H9 (cell line): ENCODE measurements at regions not wholly inside any gene's neighbourhood (a gene's known extent, or its start where the extent isn't known, plus 50 kb on each side); places are given as distances from the start of the nearest gene placed in this dataset.

Source experiments
- DNase-seq: peaks from one replicate; pipeline ENCODE4 v3.0.0-alpha.2; 2017
- H2AFZ ChIP-seq: one replicate; pipeline ENCODE4 v1.6.1; 2013; ENCODE audit warnings: mild to moderate bottlenecking, low read length, control low read depth, moderate library complexity
- H2AK5ac ChIP-seq: 2 replicates; pipeline ENCODE4 v1.6.1; 2013; ENCODE audit warnings: low read length, control low read depth, mixed read lengths; ENCODE audit not compliant: insufficient read length
- H2BK120ac ChIP-seq: one replicate; pipeline ENCODE4 v1.6.1; 2013; ENCODE audit warnings: low read depth, mild to moderate bottlenecking, low read length, control low read depth, inconsistent platforms; ENCODE audit not compliant: poor library complexity, severe bottlenecking
- H2BK12ac ChIP-seq: 2 replicates; pipeline ENCODE4 v1.6.1; 2013; ENCODE audit warnings: low read length, control low read depth, mixed read lengths, low read depth; ENCODE audit not compliant: insufficient read length
- H2BK15ac ChIP-seq: 2 replicates; pipeline ENCODE4 v1.6.1; 2013; ENCODE audit warnings: low read depth, low read length, control low read depth
- H2BK20ac ChIP-seq: one replicate; pipeline ENCODE4 v1.6.1; 2013; ENCODE audit warnings: low read depth, mild to moderate bottlenecking, low read length, control low read depth, inconsistent platforms; ENCODE audit not compliant: poor library complexity, severe bottlenecking
- H2BK5ac ChIP-seq: 2 replicates; pipeline ENCODE4 v1.6.1; 2013; ENCODE audit warnings: low read length, control low read depth, mixed read lengths; ENCODE audit not compliant: insufficient read length
- H3K14ac ChIP-seq: 2 replicates; pipeline ENCODE4 v1.6.1; 2013; ENCODE audit warnings: low read length, control low read depth; ENCODE audit not compliant: insufficient read depth
- H3K18ac ChIP-seq: 2 replicates; pipeline ENCODE4 v1.6.1; 2013; ENCODE audit warnings: low read depth, mild to moderate bottlenecking, mixed read lengths, low read length, control low read depth; ENCODE audit not compliant: insufficient read length
- H3K23ac ChIP-seq: 2 replicates; pipeline ENCODE4 v1.6.1; 2013; ENCODE audit warnings: low read length, control low read depth, mixed read lengths, low read depth; ENCODE audit not compliant: insufficient read length
- H3K23me2 ChIP-seq: 2 replicates; pipeline ENCODE4 v1.6.1; 2013; ENCODE audit warnings: low read depth, mild to moderate bottlenecking, mixed read lengths, low read length, control low read depth; ENCODE audit not compliant: insufficient read length, poor library complexity, severe bottlenecking
- H3K27ac ChIP-seq: 2 replicates; pipeline ENCODE4 v1.5.1; 2013; ENCODE audit warnings: low read length, control low read depth, mixed read lengths, low read depth; ENCODE audit not compliant: insufficient read length
- H3K27me3 ChIP-seq: 2 replicates; pipeline ENCODE4 v1.6.1; 2013; ENCODE audit warnings: low read length, control low read depth, inconsistent platforms; ENCODE audit not compliant: insufficient read depth
- H3K4ac ChIP-seq: 2 replicates; pipeline ENCODE4 v1.6.1; 2013; ENCODE audit warnings: low read depth, mild to moderate bottlenecking, control low read depth, inconsistent platforms, low read length, moderate library complexity
- H3K4me1 ChIP-seq: 2 replicates; pipeline ENCODE4 v1.6.1; 2013; ENCODE audit warnings: low read length, control low read depth, inconsistent platforms; ENCODE audit not compliant: insufficient read depth
- H3K4me2 ChIP-seq: 2 replicates; pipeline ENCODE4 v1.6.1; 2013; ENCODE audit warnings: low read length, control low read depth, mixed read lengths; ENCODE audit not compliant: insufficient read length, insufficient read depth
- H3K56ac ChIP-seq: 2 replicates; pipeline ENCODE4 v1.6.1; 2013; ENCODE audit warnings: low read depth, mild to moderate bottlenecking, mixed read lengths, low read length, control low read depth; ENCODE audit not compliant: insufficient read length
- H3K79me1 ChIP-seq: 2 replicates; pipeline ENCODE4 v1.6.1; 2013; ENCODE audit warnings: low read depth, mild to moderate bottlenecking, moderate library complexity, low read length, control low read depth, inconsistent platforms; ENCODE audit not compliant: insufficient read depth, poor library complexity, severe bottlenecking
- H3K79me2 ChIP-seq: 2 replicates; pipeline ENCODE4 v1.6.1; 2013; ENCODE audit warnings: low read length, control low read depth, inconsistent platforms; ENCODE audit not compliant: insufficient read depth
- H3K9ac ChIP-seq: 2 replicates; pipeline ENCODE4 v1.6.1; 2013; ENCODE audit warnings: low read length, control low read depth, mixed read lengths; ENCODE audit not compliant: insufficient read length; ENCODE audit errors: extremely low read depth
- H3K9me3 ChIP-seq: one replicate; pipeline ENCODE4 v1.6.1; 2013; ENCODE audit warnings: low read depth, low read length, inconsistent platforms; ENCODE audit not compliant: control insufficient read depth
- H3T11ph ChIP-seq: one replicate; pipeline ENCODE4 v1.6.1; 2013; ENCODE audit warnings: mild to moderate bottlenecking, low read length, control low read depth, inconsistent platforms
- H4K20me1 ChIP-seq: one replicate; pipeline ENCODE4 v1.6.1; 2013; ENCODE audit not compliant: control insufficient read depth, insufficient read length, insufficient read depth
- H4K5ac ChIP-seq: 2 replicates; pipeline ENCODE4 v1.6.1; 2013; ENCODE audit warnings: low read depth, mild to moderate bottlenecking, mixed read lengths, low read length, control low read depth; ENCODE audit not compliant: insufficient read length
- H4K8ac ChIP-seq: replicated peaks from 2 replicates; pipeline ENCODE4 v1.6.1; 2013; ENCODE audit warnings: low read length, control low read depth, mixed read lengths, low read depth; ENCODE audit not compliant: insufficient read length
- H4K91ac ChIP-seq: 2 replicates; pipeline ENCODE4 v1.6.1; 2013; ENCODE audit warnings: low read depth, mild to moderate bottlenecking, moderate library complexity, mixed read lengths, low read length, control low read depth; ENCODE audit not compliant: insufficient read length
- H3K27ac Mint-ChIP-seq, 3 experiments: 2 replicates in 2 of 3; 3 replicates in 1 of 3; pipeline ENCODE4 v1.8.0; 2020 to 2021; ENCODE audit warnings: mixed read lengths in 3 of 3, mild to moderate bottlenecking in 1 of 3, moderate library complexity in 1 of 3
- H3K27me3 Mint-ChIP-seq: 2 replicates; pipeline ENCODE4 v1.8.0; 2021; ENCODE audit warnings: low read depth, mild to moderate bottlenecking, moderate library complexity, mixed read lengths
- H3K36me3 Mint-ChIP-seq, 3 experiments: 2 replicates in 2 of 3; 3 replicates in 1 of 3; pipeline ENCODE4 v1.8.0; 2020 to 2021; ENCODE audit warnings: low read depth in 3 of 3, mixed read lengths in 3 of 3; ENCODE audit not compliant: insufficient read depth in 1 of 3
- H3K4me1 Mint-ChIP-seq, 2 experiments: 2 replicates each; pipeline ENCODE4 v1.8.0; 2020; ENCODE audit warnings: mixed read lengths in 2 of 2
- H3K4me3 Mint-ChIP-seq, 2 experiments: 2 replicates in 1 of 2; 3 replicates in 1 of 2; pipeline ENCODE4 v1.8.0; 2020 to 2021; ENCODE audit warnings: mild to moderate bottlenecking in 2 of 2, mixed read lengths in 2 of 2, moderate library complexity in 1 of 2
- H3K9me3 Mint-ChIP-seq, 2 experiments: 2 replicates in 1 of 2; 3 replicates in 1 of 2; pipeline ENCODE4 v1.8.0; 2020; ENCODE audit warnings: mild to moderate bottlenecking in 2 of 2, mixed read lengths in 2 of 2, moderate library complexity in 1 of 2
- CTCF ChIP-seq: fragments of 200-600 bp; sonication (generic); conservative IDR thresholded peaks from 3 replicates; pipeline ENCODE4 v1.8.0; 2021; ENCODE audit warnings: antibody characterized with exemption, mild to moderate bottlenecking
- WGBS: extraction: QIAGEN DNeasy Blood & Tissue Kit; methylation state at CpG from one replicate; pipeline ENCODE4 v1.1.7; 2013; ENCODE audit warnings: missing lambda C conversion rate, low lambda C conversion rate, mixed read lengths; ENCODE audit not compliant: insufficient read length; ENCODE audit errors: extremely low coverage; 5-methylcytosine and 5-hydroxymethylcytosine counted together

GRCh38 chr17:26962255-26963162 is 331.4 kb upstream of the WSB1 start:
- Histone ChIP-seq H2AK5ac (no peak overlapping the region), H3K9me3 (peaks cover 17% of the 10 kb centered on the region), H2BK5ac (no peak overlapping the region), H2BK120ac (no peak overlapping the region), H3K4me2 (no peak overlapping the region), H3K14ac (no peak overlapping the region), H3K18ac (no peak overlapping the region), H4K5ac (no peak overlapping the region), H3K27me3 (no peaks in the 10 kb centered on the region), H2BK12ac (no peak overlapping the region), H3K79me2 (no peaks in the 10 kb centered on the region), H2AFZ (no peak overlapping the region), H3K23ac (no peak overlapping the region), H3K9ac (no peak overlapping the region), H2BK15ac (no peak overlapping the region), H3K23me2 (no peaks in the 10 kb centered on the region), H3K27ac (no peak overlapping the region), H3K4ac (no peak overlapping the region), H4K91ac (no peak overlapping the region), H3K79me1 (no peaks in the 10 kb centered on the region), H4K8ac (no peak overlapping the region), H3K56ac (no peak overlapping the region), H3K4me1 (no peaks in the 10 kb centered on the region), H3T11ph (no peak overlapping the region), H4K20me1 (no peaks in the 10 kb centered on the region), H2BK20ac (no peak overlapping the region)
- H3K9me3 Mint-ChIP-seq: peaks cover 45 to 64% of the 10 kb centered on the region in 2 experiments
- no peaks in the 10 kb centered on the region for H3K4me1 Mint-ChIP-seq
- H3K36me3 Mint-ChIP-seq: peaks cover 6 to 16% (median 8%) of the 10 kb centered on the region in 3 experiments; a peak in 6 of 7 replicates
- H3K27me3 Mint-ChIP-seq: peaks cover 2% of the 10 kb centered on the region
- no peak for DNase-seq
- TF ChIP-seq CTCF: no peak
- no peak overlapping the region for H3K4me3 Mint-ChIP-seq
- no CpG with 5 or more reads among the region's 91 CpGs for WGBS
- H3K27ac Mint-ChIP-seq: no peak overlapping the region
